Epithelial cell of proximal tubule (primary cell): ENCODE measurements at regions not wholly inside any gene's neighbourhood (a gene's known extent, or its start where the extent isn't known, plus 50 kb on each side); places are given as distances from the start of the nearest gene placed in this dataset.

ENCODE experiments used
- DNase-seq: peaks from one replicate; pipeline ENCODE4 v3.0.0-alpha.2; 2011; ENCODE audit warnings: low read depth
- H3K4me3 ChIP-seq: 2 replicates; pipeline ENCODE4 v1.5.1; 2011; ENCODE audit warnings: low read depth, mild to moderate bottlenecking, low read length
- CTCF ChIP-seq: conservative IDR thresholded peaks from 2 replicates; pipeline ENCODE4 v1.5.1; 2012; ENCODE audit warnings: low read depth, mild to moderate bottlenecking, low read length

GRCh38 chr12:80032946-80033345 lies 66.4 kb upstream of the OTOGL start:
- DNase-seq: no peak
- no peak for TF ChIP-seq CTCF

GRCh38 chr12:80031229-80031628 lies 68.1 kb upstream of the OTOGL start:
- H3K4me3 ChIP-seq: no peak overlapping the region
- no peak for DNase-seq
- TF ChIP-seq CTCF: no peak

More at GRCh38 chr12:80032946-80033345, 66.4 kb upstream of the OTOGL start:
- H3K4me3 ChIP-seq: no peak overlapping the region

GRCh38 chr12:80025638-80026037 lies 73.7 kb upstream of the OTOGL start:
- TF ChIP-seq CTCF: no peak
- no peak overlapping the region for H3K4me3 ChIP-seq
- DNase-seq: no peak

GRCh38 chr12:80019691-80020090 lies 79.6 kb upstream of the OTOGL start:
- DNase-seq: no peak
- no peak overlapping the region for H3K4me3 ChIP-seq
- TF ChIP-seq CTCF: no peak

GRCh38 chr12:80018119-80018518 lies 81.2 kb upstream of the OTOGL start:
- H3K4me3 ChIP-seq: no peak overlapping the region
- no peak for DNase-seq
- TF ChIP-seq CTCF: no peak

- no peak for TF ChIP-seq CTCF
- no peak overlapping the region for H3K4me3 ChIP-seq
- no peak for DNase-seq
Measured at GRCh38 chr12:80017261-80017870, 82.0 kb upstream of the OTOGL start.

- no peak overlapping the region for H3K4me3 ChIP-seq
- no peak for DNase-seq
- TF ChIP-seq CTCF: no peak
Measured at GRCh38 chr12:80016684-80017083, 81.8 kb upstream of the PPP1R12A start.
